Aorta (tissue), 5 donors: ENCODE measurements at regions not wholly inside any gene's neighbourhood (a gene's known extent, or its start where the extent isn't known, plus 50 kb on each side); places are given as distances from the start of the nearest gene placed in this dataset.

ENCODE experiments used
- ATAC-seq: fragments of 200-7000 bp; cut with Tn5 transposase; one replicate; pipeline ENCODE4 v1.9.1; 2022; ENCODE audit warnings: moderate library complexity; ENCODE audit not compliant: low FRiP score
- DNase-seq, 2 donors: peaks; one replicate each; pipeline ENCODE4 v3.0.0-alpha.2; 2020
- H3K27ac ChIP-seq, 2 donors: one replicate each; pipeline ENCODE4 v1.5.1; 2013; ENCODE audit warnings: low read length in 2 of 2, mild to moderate bottlenecking in 2 of 2, moderate library complexity in 2 of 2, control low read depth in 1 of 2, inconsistent platforms in 1 of 2, low read depth in 1 of 2
- H3K27me3 ChIP-seq, 2 donors: one replicate each; pipeline ENCODE4 v1.6.1; 2013; ENCODE audit warnings: control low read depth in 1 of 2, low read length in 1 of 2, mild to moderate bottlenecking in 1 of 2, moderate library complexity in 1 of 2; ENCODE audit not compliant: insufficient read depth in 2 of 2, control insufficient read depth in 1 of 2
- H3K36me3 ChIP-seq, 2 donors: one replicate each; pipeline ENCODE4 v1.6.1; 2013; ENCODE audit warnings: control low read depth in 1 of 2, low read length in 1 of 2, mild to moderate bottlenecking in 1 of 2; ENCODE audit not compliant: insufficient read depth in 2 of 2, control insufficient read depth in 1 of 2
- H3K4me1 ChIP-seq, 2 donors: one replicate each; pipeline ENCODE4 v1.6.1; 2013; ENCODE audit warnings: low read length in 2 of 2, control low read depth in 1 of 2, mild to moderate bottlenecking in 1 of 2, moderate library complexity in 1 of 2; ENCODE audit not compliant: insufficient read depth in 2 of 2, control insufficient read depth in 1 of 2
- H3K4me3 ChIP-seq, 2 donors: one replicate each; pipeline ENCODE4 v1.5.1; 2013; ENCODE audit warnings: low read length in 2 of 2, control low read depth in 1 of 2, mild to moderate bottlenecking in 1 of 2
- H3K9me3 ChIP-seq: one replicate; pipeline ENCODE4 v1.6.1; 2013; ENCODE audit warnings: mild to moderate bottlenecking, low read length; ENCODE audit not compliant: control insufficient read depth
- WGBS, 2 donors: extraction: QIAGEN DNeasy Blood & Tissue Kit; methylation state at CpG; one replicate each; pipeline ENCODE4 v1.1.7; 2013; 5-methylcytosine and 5-hydroxymethylcytosine counted together
- intact Hi-C, 2 donors: fragments of 100-400 bp; cut with DNase I; formaldehyde crosslinking; loops; one replicate each; pipeline versions ENCODE4 v1.14.2 to v1.15.0; 2022
- donor health status: healthy with polysubstance abuse.
- donor health status: Bipolar disorder and iron deficiency.
- donor health status: DM: no; HTN: no; CAD: no.
- donor health status: DM: no; HTN: no; CAD: no.
- donor health status: DM: yes; HTN: yes; CAD: no.

DNA sequence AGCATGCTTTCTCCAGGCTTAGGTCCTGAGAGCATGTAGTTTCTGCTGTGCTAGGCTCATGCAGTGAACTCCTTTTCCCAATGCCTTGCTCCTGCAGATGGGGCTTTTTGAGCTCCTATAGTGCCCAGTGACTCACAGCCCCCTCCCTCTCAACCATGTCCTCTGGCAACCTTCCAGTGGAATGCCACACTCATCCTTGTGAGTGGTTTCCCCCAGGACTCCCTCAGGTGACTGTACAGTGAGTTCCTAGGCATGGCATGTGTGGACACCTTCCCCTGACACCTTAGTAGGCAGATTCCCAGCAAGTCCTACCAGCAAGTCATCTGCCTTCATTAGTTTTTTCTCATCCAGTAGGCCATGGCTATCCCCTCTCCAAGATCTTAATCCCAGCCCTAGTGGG, 72.4 kb upstream of the CXCL14 start:
- Histone ChIP-seq H3K9me3 (no peaks in the 10 kb centered on the region), H3K36me3 (no peaks in the 10 kb centered on the region), H3K27me3 (no peaks in the 10 kb centered on the region), H3K27ac (no peak overlapping the region), H3K4me3 (no peak overlapping the region), H3K4me1 (no peaks in the 10 kb centered on the region)
- DNase-seq (no peak), ATAC-seq (no peak)
- intact Hi-C loops: no loop called here

DNA sequence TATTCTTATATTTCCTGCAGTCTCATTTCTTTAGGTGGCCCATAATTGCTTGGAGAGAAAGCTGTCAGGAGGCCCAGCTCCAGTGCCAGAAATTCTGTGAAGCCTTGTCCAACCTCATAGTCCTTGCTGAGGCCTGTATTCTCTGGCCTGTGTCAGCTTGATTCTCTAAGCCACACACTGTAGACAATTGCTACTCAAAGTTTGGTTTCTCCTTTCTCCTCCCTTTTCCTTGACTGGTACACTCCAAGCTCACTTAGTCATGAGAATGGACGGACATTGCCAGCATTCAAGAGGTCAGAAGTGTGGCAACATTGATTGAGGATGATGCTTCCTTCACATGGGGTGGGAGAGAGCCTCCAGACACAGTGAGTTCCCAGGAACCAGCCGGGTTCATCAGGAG, 71.3 kb upstream of the CXCL14 start:
- Histone ChIP-seq H3K4me1 (no peaks in the 10 kb centered on the region), H3K4me3 (no peak overlapping the region), H3K36me3 (no peaks in the 10 kb centered on the region), H3K27me3 (no peaks in the 10 kb centered on the region), H3K9me3 (no peaks in the 10 kb centered on the region), H3K27ac (no peak overlapping the region)
- ATAC-seq (no peak), DNase-seq (no peak)
- 74 to 81% methylated on average over 2 of the region's 2 CpGs for WGBS, 2 donors
- intact Hi-C loops: no loop called here

DNA sequence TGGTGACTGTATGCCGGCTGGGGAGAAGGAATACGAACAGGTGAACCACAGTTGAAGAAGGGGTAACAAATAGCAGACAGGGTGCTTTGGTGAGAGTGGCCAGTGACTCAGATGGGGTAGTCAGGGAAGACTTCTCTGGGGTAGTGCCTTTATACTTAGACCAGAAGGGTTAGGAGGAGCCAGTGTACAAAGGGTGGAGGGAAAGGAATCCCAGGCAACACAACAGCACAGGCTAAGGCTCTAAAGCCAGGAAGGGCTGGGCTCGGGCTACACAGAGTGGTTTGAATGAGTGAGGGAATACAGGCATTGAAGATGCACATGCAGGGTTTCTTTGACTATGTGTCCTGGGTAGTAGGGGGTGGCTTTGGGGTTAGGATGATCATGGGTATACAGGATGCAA, 70.6 kb upstream of the CXCL14 start:
- WGBS, 2 donors: 90 to 91% methylated on average over 3 of the region's 3 CpGs
- Histone ChIP-seq H3K4me3 (no peak overlapping the region), H3K27ac (no peak overlapping the region), H3K4me1 (no peaks in the 10 kb centered on the region), H3K27me3 (no peaks in the 10 kb centered on the region), H3K9me3 (no peaks in the 10 kb centered on the region), H3K36me3 (no peaks in the 10 kb centered on the region)
- intact Hi-C loops: no loop called here
- DNase-seq: no peak
- ATAC-seq: no peak

DNA sequence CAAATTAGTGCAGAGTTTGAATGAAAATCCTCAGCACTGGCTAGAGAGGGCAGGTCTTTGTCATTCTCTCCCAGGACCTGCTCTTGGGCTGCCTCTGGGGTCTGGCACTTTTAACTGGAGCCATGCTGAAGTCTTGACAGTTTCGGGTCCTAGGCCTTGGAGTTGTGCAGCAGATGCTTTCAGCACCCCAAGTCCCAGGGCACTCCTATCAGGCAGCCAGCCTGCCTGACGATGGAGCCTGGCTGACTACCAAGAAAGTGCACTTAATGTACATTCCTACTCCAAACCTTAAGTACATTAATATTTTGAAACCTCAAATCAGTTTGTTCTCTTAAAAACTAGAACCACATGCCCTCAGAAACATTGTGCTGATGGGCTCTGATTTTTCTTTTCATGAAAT, 69.3 kb upstream of the CXCL14 start:
- Histone ChIP-seq H3K27ac (no peak overlapping the region), H3K36me3 (no peaks in the 10 kb centered on the region), H3K9me3 (no peaks in the 10 kb centered on the region), H3K27me3 (no peaks in the 10 kb centered on the region), H3K4me1 (no peaks in the 10 kb centered on the region), H3K4me3 (no peak overlapping the region)
- intact Hi-C loops: no loop called here
- 19% methylated on average over 2 of the region's 2 CpGs for WGBS, 2 donors
- ATAC-seq (no peak), DNase-seq (no peak)

DNA sequence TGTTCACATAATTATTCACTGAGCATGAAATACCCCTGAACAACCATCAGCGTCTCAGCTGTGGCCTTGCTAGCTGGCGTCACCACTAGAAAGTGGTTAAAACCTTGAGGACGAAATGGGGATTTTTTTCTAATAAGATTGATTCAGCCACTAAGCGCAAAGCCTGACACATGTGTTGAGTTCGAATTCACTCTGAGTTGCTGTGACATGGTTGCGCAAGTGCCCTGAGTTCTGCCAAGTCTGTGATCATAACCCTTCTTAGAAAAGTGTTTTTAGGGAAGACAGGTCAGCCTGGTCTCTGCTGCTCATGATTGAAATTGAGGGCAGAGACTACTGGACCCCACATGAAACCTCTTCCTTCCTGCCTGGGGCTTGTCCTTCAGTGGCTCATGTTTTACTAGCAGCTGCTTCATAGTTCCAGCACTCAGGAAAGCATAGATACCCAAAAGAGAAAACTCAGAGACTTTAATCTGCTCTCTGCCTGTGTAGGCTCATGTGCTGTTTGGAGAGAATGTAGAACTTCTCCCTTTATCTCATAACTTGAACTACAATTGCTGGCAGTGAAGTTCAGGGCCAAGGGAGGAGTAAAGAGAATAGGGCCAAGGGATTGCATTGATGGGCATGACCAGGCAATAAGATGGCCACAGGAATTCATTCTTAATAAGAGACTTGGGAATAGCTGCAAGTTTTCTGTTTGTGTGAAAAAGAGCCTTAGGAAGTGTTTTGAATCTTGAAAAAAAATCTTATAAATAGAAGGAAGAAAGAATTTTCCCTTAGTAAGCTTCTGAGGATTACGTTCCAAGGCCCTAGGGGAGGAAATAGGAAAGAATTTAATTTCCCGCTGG, 66.8 kb upstream of the CXCL14 start:
- no peak for ATAC-seq
- 72 to 76% methylated on average over 8 of the region's 8 CpGs for WGBS, 2 donors

DNA sequence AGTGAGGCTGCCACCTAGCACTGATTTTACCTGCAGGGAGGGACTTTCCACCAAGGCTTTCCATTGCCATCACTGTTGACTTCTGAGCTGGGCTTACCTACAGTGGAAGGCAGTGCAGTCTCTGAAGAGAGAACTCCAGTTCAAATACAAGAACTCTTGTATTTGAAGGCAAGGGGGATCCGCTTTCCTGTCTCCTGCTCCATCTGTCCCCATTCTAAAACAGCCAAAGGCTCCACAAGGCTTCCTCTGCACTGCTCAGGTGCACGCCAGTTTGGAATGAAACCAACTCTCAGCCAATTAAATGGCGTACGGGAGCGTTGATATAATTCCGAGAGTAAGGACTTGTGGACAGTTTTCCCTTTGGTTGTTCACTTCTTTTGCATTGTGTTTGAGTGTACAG, 66.0 kb upstream of the CXCL14 start:
- intact Hi-C loops: no loop called here
- no peak overlapping the region for H3K4me3 ChIP-seq
- no peak for ATAC-seq
- H3K27me3 ChIP-seq: no peaks in the 10 kb centered on the region
- no peaks in the 10 kb centered on the region for H3K36me3 ChIP-seq
- 89 to 91% methylated on average over 6 of the region's 6 CpGs for WGBS, 2 donors
- no peaks in the 10 kb centered on the region for H3K4me1 ChIP-seq
- no peak overlapping the region for H3K27ac ChIP-seq
- H3K9me3 ChIP-seq: no peaks in the 10 kb centered on the region
- DNase-seq: no peak

More for the DNA sequence above, 66.8 kb upstream of the CXCL14 start:
- Histone ChIP-seq H3K4me1 (no peaks in the 10 kb centered on the region), H3K4me3 (no peak overlapping the region), H3K27me3 (no peaks in the 10 kb centered on the region), H3K27ac (no peak overlapping the region), H3K36me3 (no peaks in the 10 kb centered on the region), H3K9me3 (no peaks in the 10 kb centered on the region)
- peak in 1 of 2 donors; percentile 79 for DNase-seq
- intact Hi-C loops: no loop called here

DNA sequence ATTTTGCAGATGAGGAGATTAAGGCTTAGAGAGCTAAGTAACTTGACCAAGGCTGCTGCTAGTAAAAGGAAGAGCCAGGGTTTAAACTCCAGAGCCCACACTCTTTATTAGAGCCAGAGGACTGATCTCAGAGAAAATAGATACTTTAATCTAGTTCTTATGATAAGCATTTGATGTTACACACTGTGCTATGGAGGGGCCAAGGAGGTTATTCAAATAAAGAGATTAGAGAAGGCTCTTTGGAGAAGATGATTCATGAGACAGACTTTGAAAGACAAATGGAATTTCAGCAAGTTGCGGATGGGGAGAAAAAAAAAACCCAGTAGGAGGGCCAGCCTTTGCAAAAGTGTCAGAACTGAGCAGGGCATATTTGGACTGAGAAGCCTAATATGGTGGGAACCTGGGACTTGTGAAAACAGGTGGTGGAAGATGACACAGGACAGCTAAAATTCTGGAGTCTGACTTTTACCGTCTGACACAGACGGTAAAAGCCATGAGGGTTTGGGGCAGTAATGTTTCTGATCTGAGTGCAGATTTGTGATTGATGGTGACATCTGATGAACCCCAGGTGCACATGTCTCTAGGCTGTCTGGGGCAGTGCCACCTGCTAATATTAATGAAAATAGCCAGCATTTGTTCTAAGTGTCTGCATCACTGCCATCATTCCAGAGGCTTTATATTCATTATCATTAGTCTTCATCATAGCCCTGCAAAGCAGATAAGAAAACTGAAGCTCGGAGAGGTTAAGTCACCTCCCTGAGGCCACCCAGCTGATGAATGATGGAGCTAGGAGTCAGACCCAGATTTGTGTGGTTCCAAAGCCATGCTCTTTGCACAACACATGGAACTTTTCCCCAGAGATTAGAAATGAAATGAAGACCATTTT, 65.3 kb upstream of the CXCL14 start:
- Histone ChIP-seq H3K36me3 (no peaks in the 10 kb centered on the region), H3K4me1 (no peaks in the 10 kb centered on the region), H3K9me3 (no peaks in the 10 kb centered on the region), H3K27ac (no peak overlapping the region), H3K27me3 (no peaks in the 10 kb centered on the region), H3K4me3 (no peak overlapping the region)
- intact Hi-C loops: no loop called here
- no peak for ATAC-seq
- DNase-seq: no peak
- WGBS, 2 donors: 50 to 57% methylated on average over 4 of the region's 4 CpGs

DNA sequence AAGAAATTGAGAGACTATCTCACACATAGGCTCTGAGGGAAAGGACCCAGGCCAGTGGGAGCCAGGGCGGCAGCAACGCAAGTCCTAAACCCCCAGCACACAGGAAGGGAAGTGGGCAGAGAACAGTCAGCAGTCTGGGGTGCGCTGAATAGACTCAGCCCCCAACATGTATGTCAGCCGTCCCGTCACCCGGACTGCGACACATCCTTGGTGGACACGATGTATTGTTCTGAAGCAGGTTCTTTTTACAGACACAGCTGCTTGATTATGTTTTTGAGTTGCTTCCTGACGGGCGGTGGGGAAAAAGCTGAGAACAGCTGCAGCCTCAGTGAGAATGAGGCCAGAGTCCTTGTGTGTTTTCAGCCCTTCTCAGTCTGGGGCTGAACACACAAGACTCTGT, 64.1 kb upstream of the CXCL14 start:
- WGBS, 2 donors: 86 to 90% methylated on average over 10 of the region's 10 CpGs
- H3K27ac ChIP-seq: no peak overlapping the region
- H3K4me3 ChIP-seq: no peak overlapping the region
- ATAC-seq: no peak
- no peaks in the 10 kb centered on the region for H3K4me1 ChIP-seq
- DNase-seq: no peak
- intact Hi-C loops: no loop called here
- no peaks in the 10 kb centered on the region for H3K36me3 ChIP-seq
- H3K27me3 ChIP-seq: no peaks in the 10 kb centered on the region
- H3K9me3 ChIP-seq: no peaks in the 10 kb centered on the region

DNA sequence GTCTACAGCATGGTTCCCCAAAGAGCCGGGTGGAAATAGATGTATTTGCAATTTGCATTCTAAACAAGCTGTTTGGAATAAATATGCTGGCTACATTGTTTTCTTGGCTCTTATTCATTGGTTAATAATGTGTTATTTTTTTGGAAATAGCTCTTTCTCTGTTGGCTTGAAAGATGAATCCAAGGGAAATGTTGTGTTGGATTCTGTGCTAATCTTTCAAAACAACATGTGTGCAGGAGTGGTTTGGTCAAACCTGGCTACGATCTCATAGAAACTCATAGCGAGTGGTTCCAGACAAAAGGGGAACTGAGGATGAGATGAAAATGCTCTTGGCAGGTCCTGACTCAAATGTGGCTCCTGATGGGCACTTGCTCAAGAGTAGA, 63.7 kb upstream of the CXCL14 start:
- H3K9me3 ChIP-seq: no peaks in the 10 kb centered on the region
- no peak for DNase-seq
- H3K36me3 ChIP-seq: no peaks in the 10 kb centered on the region
- no peak overlapping the region for H3K4me3 ChIP-seq
- no peaks in the 10 kb centered on the region for H3K4me1 ChIP-seq
- H3K27me3 ChIP-seq: no peaks in the 10 kb centered on the region
- H3K27ac ChIP-seq: no peak overlapping the region
- ATAC-seq: peak; percentile 6
- intact Hi-C loops: no loop called here
- WGBS, 2 donors: 85% methylated on average over 3 of the region's 3 CpGs
